ENCODE measurements at regions not wholly inside any gene's neighbourhood (a gene's known extent, or its start where the extent isn't known, plus 50 kb on each side); places are given as distances from the start of the nearest gene placed in this dataset.

DNA sequence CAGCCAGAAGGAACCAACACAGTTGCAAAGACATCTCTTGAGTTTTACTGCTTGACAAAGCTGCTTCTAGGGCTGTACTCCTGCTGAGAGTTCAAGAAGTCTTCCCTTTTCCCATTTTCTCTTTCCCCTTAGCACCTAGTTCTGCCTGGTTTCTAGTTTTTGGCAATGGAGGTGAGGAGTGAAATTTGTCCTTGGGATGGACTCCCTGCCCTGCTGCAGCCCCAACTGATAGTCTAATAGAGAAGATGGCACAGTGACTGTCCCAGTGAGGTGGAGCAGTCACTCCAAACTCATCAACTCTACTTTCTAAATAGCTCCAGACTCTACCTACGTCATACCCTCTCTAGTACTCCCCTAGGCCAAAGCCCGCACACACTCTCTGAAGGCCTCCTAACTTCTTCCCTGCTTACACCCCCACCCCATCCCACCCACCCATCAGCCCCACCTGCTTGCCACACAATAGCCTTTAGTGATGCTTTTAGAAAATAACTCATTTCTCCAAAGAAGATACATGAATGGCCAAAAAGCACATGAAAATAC lies 164.4 kb downstream of the DDX1 start (continued):
- no peak for TF ChIP-seq PHF8 (conservative IDR thresholded peaks at IDR 0.05; ENCODE audit: low read depth, low read length)
- TF ChIP-seq ZNF274 (IDR thresholded peaks at IDR 0.05; ENCODE audit: borderline replicate concordance, extremely low read depth, low read length), result no peak
- TF ChIP-seq BCL11A (IDR thresholded peaks at IDR 0.05; ENCODE audit: low read depth in 2 of 2, low read length in 2 of 2), result no peak
- TF ChIP-seq, protein P1, sequence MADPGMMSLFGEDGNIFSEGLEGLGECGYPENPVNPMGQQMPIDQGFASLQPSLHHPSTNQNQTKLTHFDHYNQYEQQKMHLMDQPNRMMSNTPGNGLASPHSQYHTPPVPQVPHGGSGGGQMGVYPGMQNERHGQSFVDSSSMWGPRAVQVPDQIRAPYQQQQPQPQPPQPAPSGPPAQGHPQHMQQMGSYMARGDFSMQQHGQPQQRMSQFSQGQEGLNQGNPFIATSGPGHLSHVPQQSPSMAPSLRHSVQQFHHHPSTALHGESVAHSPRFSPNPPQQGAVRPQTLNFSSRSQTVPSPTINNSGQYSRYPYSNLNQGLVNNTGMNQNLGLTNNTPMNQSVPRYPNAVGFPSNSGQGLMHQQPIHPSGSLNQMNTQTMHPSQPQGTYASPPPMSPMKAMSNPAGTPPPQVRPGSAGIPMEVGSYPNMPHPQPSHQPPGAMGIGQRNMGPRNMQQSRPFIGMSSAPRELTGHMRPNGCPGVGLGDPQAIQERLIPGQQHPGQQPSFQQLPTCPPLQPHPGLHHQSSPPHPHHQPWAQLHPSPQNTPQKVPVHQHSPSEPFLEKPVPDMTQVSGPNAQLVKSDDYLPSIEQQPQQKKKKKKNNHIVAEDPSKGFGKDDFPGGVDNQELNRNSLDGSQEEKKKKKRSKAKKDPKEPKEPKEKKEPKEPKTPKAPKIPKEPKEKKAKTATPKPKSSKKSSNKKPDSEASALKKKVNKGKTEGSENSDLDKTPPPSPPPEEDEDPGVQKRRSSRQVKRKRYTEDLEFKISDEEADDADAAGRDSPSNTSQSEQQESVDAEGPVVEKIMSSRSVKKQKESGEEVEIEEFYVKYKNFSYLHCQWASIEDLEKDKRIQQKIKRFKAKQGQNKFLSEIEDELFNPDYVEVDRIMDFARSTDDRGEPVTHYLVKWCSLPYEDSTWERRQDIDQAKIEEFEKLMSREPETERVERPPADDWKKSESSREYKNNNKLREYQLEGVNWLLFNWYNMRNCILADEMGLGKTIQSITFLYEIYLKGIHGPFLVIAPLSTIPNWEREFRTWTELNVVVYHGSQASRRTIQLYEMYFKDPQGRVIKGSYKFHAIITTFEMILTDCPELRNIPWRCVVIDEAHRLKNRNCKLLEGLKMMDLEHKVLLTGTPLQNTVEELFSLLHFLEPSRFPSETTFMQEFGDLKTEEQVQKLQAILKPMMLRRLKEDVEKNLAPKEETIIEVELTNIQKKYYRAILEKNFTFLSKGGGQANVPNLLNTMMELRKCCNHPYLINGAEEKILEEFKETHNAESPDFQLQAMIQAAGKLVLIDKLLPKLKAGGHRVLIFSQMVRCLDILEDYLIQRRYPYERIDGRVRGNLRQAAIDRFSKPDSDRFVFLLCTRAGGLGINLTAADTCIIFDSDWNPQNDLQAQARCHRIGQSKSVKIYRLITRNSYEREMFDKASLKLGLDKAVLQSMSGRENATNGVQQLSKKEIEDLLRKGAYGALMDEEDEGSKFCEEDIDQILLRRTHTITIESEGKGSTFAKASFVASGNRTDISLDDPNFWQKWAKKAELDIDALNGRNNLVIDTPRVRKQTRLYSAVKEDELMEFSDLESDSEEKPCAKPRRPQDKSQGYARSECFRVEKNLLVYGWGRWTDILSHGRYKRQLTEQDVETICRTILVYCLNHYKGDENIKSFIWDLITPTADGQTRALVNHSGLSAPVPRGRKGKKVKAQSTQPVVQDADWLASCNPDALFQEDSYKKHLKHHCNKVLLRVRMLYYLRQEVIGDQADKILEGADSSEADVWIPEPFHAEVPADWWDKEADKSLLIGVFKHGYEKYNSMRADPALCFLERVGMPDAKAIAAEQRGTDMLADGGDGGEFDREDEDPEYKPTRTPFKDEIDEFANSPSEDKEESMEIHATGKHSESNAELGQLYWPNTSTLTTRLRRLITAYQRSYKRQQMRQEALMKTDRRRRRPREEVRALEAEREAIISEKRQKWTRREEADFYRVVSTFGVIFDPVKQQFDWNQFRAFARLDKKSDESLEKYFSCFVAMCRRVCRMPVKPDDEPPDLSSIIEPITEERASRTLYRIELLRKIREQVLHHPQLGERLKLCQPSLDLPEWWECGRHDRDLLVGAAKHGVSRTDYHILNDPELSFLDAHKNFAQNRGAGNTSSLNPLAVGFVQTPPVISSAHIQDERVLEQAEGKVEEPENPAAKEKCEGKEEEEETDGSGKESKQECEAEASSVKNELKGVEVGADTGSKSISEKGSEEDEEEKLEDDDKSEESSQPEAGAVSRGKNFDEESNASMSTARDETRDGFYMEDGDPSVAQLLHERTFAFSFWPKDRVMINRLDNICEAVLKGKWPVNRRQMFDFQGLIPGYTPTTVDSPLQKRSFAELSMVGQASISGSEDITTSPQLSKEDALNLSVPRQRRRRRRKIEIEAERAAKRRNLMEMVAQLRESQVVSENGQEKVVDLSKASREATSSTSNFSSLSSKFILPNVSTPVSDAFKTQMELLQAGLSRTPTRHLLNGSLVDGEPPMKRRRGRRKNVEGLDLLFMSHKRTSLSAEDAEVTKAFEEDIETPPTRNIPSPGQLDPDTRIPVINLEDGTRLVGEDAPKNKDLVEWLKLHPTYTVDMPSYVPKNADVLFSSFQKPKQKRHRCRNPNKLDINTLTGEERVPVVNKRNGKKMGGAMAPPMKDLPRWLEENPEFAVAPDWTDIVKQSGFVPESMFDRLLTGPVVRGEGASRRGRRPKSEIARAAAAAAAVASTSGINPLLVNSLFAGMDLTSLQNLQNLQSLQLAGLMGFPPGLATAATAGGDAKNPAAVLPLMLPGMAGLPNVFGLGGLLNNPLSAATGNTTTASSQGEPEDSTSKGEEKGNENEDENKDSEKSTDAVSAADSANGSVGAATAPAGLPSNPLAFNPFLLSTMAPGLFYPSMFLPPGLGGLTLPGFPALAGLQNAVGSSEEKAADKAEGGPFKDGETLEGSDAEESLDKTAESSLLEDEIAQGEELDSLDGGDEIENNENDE (IDR thresholded peaks at IDR 0.05; ENCODE audit: insufficient replicate concordance, low read length), result no peak
- no peak for TF ChIP-seq EZH2 (IDR thresholded peaks at IDR 0.05; ENCODE audit: low read depth, low read length, severe bottlenecking)
